NB4 (cell line): ENCODE measurements at regions not wholly inside any gene's neighbourhood (a gene's known extent, or its start where the extent isn't known, plus 50 kb on each side); places are given as distances from the start of the nearest gene placed in this dataset.

Experiments
- DNase-seq: peaks from one replicate; pipeline ENCODE4 v3.0.0; 2010; ENCODE audit warnings: low read depth
- H3K4me3 ChIP-seq: one replicate; pipeline ENCODE4 v1.5.1; 2011; ENCODE audit warnings: mild to moderate bottlenecking, low read depth, low read length, moderate library complexity
- CTCF ChIP-seq: IDR thresholded peaks from one replicate; pipeline ENCODE4 v1.5.1; 2012; ENCODE audit warnings: low read depth, low read length
- MAX ChIP-seq: IDR thresholded peaks from 2 replicates; pipeline ENCODE4 v1.6.1; 2011; ENCODE audit warnings: low read depth, low read length
- MYC ChIP-seq: IDR thresholded peaks from 2 replicates; pipeline ENCODE4 v1.6.1; 2011; ENCODE audit warnings: low read depth, low read length
- POLR2A ChIP-seq: IDR thresholded peaks from 2 replicates; pipeline ENCODE4 v1.6.1; 2011; ENCODE audit warnings: mild to moderate bottlenecking; ENCODE audit not compliant: insufficient read length; ENCODE audit errors: extremely low read depth

GRCh38 chr9:102840335-102840734 is 154.8 kb upstream of the CYLC2 start:
- DNase-seq = no peak

GRCh38 chr9:102832814-102833213 is 162.3 kb upstream of the CYLC2 start:
- TF ChIP-seq POLR2A = no peak
- TF ChIP-seq CTCF = no peak
- TF ChIP-seq MAX = no peak
- no peak for DNase-seq
- H3K4me3 ChIP-seq = no peak overlapping the region

More at GRCh38 chr9:102840335-102840734, 154.8 kb upstream of the CYLC2 start:
- H3K4me3 ChIP-seq = no peak overlapping the region
- no peak for TF ChIP-seq POLR2A
- TF ChIP-seq MAX = no peak
- no peak for TF ChIP-seq MYC
- no peak for TF ChIP-seq CTCF

- DNase-seq = no peak
- TF ChIP-seq CTCF (no peak), MYC (no peak), POLR2A (no peak), MAX (no peak)
- H3K4me3 ChIP-seq = no peak overlapping the region
These were observed 198.9 kb upstream of the CYLC2 start for GRCh38 chr9:102796244-102796643.

GRCh38 chr9:102795532-102795931 is 199.6 kb upstream of the CYLC2 start:
- no peak for DNase-seq
- no peak overlapping the region for H3K4me3 ChIP-seq
- TF ChIP-seq MYC (no peak), POLR2A (no peak)

GRCh38 chr9:102779356-102779755 is 215.8 kb upstream of the CYLC2 start:
- H3K4me3 ChIP-seq = no peak overlapping the region
- TF ChIP-seq MAX = no peak
- TF ChIP-seq CTCF = no peak
- TF ChIP-seq MYC = no peak
- no peak for TF ChIP-seq POLR2A
- no peak for DNase-seq

GRCh38 chr9:102778746-102779145 is 216.4 kb upstream of the CYLC2 start:
- no peak for TF ChIP-seq POLR2A
- no peak for TF ChIP-seq MYC
- TF ChIP-seq MAX = no peak
- no peak for TF ChIP-seq CTCF
- no peak overlapping the region for H3K4me3 ChIP-seq
- DNase-seq = no peak
